GM21529 (cell line): ENCODE measurements at regions not wholly inside any gene's neighbourhood (a gene's known extent, or its start where the extent isn't known, plus 50 kb on each side); places are given as distances from the start of the nearest gene placed in this dataset.
"Not testable (repeated sequence)": the region's sequence is repeated elsewhere in the genome, so short reads cannot be mapped to it uniquely, and the experiment has no call there.

ENCODE experiments used
- ATAC-seq: cut with Tn5 transposase; IDR thresholded peaks from one replicate; pipeline ENCODE4 v1.9.1; 2021; ENCODE audit not compliant: unreplicated experiment

DNA sequence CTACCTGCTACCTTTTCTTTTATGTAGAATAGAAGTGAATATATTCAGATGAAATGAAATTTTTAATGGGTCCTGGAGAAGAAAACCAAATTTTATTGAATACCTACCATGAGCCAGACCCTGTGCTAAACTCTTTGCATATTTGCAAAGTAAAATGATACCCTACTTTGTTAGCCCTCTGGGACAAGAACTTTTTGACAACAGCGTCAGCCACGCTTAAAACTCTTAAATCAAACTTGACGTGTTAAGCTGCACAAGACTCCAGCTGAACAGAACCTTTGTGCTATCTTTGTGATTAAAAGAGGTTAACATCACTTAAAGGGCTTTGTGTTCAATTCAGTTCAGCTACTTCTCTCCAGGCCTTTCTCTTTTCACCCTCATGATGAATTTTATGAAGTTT lies 316.5 kb downstream of the MEX3B start:
- ATAC-seq = no peak

DNA sequence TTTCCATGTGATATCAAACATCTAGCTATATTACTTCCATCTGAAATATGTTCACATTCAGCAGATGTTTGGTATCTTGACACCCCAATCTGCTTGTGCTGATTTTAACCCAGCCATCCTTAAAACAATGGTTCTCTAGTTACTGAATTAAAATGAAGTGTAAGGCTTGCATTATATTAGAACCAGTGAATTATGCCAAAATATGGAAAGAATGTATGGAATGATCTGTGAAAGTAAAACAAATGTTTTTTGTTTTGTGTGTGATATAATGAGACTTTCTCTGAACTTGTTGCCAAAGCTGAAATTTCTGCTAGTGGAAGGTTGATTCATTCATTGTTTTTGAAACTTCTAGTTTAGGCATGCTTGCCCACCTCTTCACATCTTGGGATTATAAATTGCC lies 317.1 kb downstream of the MEX3B start:
- ATAC-seq = no peak

DNA sequence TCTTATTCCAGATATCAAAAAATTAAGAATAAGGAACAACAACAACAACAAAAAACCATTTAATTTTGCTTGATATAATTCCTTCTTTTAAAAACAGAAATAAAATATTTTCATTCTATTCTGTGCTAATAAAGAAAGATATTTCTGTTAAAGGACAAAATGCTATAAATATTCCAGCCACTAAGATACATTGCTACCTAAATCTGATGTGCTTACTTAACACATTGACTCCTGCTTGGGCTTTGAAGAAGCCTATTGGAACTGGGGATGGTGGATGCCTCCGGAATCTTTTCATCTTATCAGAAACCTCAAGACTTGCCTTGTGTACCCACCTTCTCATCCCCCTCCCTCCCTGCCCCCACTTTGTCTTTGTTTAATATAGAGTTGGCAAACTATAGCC lies 320.2 kb downstream of the MEX3B start:
- ATAC-seq = no peak

DNA sequence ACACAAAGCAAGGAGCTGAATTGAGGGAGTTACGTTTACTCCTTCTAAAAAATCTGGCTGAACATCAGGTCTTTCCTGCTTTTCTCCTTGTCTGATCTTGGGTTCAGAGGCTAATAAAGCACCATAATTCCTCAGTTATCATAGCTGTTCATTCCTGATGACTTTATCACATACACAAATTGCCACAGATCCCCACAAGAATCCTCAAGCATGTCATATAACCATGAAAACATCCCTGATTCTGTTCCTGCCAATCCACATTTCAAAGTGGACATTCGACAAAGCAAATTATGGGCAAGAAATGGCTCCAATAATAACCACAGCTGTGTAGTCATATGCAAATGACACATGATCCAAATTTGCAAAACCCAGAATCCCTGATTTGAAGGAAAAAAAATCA lies 321.3 kb downstream of the MEX3B start:
- no peak for ATAC-seq

DNA sequence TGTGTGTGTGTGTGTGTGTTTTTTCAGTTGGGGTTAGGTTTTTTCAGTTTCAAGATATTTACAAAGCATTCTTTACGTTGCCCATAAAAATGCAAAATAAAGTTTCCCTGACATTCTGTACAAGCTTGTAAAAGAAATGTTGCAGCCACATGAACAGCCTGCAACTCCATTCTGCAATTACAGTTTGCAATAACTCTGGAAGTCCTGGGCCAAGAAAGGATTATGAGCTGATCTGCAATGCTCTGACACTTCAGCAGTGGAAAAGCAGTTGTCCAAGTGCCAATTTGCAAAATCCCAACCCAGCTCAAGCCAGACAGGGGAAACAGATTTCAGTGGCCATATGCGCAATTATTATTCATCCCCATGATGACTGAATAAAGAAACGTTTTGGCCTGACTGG lies 322.1 kb downstream of the MEX3B start:
- no peak for ATAC-seq

DNA sequence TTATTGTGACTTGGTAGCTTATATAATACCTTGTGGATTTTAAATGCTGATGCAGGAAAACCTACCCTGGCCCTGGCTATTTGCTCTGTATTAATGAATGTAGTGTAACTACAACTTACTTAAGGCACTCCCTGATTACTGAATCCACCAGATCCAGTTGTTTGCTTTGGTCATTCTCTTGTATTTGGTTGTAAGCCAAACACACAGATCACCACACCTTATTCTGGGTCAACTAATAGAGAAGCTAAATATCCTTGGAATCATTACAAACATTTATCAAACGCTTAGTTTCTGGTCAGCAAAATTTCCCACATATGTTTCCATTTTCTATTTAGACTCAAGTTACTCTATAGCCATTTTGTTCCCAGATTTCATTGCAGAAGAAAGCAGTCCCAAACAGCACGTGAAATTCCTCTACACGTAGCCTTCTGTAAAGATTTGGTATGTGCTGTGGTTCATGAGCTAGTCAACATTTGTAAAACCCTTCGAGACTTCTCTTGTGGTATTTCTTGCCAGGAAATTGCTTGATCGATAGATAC lies 322.6 kb downstream of the MEX3B start:
- no peak for ATAC-seq

DNA sequence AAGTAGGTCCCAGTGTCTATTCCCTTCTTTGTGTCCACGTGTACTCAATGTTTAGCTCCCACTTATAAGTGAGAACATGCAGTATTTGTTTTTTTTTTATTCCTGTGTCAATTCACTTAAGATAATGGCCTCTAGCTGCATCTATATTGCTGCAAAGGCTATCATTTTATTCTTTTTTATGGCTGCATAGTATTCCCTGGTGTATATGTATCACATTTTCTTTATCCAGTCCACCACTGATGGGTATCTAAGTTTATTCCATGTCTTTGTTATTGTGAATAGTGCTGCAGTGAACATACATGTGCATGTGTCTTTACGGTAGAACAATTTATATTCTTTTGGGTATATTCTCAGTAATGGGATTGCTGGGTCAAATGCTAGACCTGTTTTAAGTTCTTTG lies 329.4 kb downstream of the MEX3B start:
- not testable (repeated sequence) for ATAC-seq

DNA sequence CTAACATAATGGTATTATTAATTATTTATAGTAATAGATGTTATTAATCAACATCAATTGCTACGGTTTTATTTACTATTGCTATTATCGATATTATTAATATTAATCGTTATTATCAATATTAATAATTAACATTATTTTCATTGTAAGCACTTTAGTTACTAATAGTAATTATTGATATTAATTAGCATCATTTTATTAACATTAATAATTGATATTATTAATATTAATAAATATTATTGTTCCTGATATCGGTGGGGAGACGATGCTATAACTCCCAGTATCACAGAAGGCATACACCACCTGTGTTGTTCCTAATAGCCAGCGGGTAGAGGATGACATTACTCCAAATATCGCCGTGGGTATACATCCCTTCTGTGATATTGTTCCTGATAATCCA lies 335.5 kb downstream of the MEX3B start:
- ATAC-seq = no peak

DNA sequence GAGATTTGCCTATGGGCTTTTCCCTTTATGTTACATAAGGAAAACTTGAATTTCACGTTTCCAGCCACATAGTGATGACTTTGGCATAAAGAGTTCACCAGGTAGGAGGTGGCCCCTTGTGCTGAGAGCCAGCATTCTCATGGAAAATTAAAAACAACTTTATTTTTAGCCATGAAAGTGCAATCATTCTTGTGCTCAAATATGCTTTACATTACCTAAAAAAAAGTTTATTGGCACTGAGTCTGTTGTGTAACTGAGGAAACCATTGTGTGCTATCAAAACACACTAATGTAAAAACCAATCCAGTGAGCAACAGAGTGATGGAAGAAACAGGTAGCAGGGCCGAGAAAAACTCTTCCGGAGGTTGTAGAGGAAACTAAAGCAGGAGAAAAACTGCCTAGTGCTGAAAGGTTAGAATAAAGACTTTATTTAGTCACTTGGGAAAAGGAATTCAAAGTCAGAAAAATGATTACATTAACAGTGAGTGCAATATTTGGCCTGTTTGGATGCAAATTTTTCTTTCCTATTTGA lies 332.9 kb upstream of the TMC3 start:
- ATAC-seq = not testable (repeated sequence)

DNA sequence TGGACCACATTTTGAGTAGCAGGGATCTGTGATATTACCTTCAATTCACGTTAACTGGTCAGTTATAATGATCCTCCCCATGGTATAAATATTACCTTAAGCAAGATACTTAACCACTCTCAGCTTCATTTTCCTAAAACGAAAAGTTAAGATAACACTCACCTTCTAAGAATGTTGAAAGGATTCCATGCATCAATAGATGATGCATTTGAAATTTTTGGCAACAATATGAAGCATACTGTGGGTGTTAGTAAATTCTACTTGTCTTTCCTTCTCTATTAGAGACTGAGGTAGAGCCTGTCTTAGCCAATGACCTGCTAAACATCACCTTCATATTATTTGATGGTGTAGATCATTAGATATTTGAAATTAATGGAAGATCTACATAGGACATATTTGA lies 331.7 kb upstream of the TMC3 start:
- not testable (repeated sequence) for ATAC-seq

DNA sequence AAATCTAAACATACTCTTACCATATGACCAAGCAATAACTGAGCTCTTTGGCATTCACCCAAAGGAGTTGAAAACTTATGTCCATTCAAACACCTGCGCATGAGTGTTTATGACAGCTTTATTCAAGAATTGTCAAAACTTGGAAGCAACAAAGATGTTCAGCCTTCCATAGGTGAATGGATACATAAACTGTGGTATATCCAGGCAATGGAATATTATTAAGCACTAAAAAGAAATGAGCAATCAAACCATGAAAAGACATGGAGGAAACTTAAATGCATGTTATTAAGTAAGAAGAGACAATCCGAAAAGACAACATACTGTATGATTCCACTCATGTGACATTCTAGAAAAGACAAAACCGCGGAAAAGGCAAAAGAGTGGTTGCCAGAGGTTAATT lies 312.0 kb upstream of the TMC3 start:
- no peak for ATAC-seq

DNA sequence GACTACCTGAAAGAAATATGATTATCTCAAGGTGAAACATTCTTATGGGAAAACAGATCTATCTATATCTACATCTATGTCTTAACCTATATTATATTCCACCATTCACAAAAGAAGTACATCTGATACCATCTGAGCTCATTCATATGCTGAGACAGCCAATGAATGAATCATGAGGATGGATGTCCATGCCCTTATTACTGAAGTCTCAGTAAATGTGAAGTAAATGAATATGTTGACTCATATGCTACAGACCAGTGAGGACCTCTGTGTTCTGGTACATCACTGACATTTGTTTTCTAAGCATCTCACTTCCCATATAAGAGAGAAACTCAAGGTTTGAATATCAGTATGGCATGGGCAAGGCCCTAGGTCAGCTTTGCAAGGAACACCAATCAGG lies 311.2 kb upstream of the TMC3 start:
- no peak for ATAC-seq

DNA sequence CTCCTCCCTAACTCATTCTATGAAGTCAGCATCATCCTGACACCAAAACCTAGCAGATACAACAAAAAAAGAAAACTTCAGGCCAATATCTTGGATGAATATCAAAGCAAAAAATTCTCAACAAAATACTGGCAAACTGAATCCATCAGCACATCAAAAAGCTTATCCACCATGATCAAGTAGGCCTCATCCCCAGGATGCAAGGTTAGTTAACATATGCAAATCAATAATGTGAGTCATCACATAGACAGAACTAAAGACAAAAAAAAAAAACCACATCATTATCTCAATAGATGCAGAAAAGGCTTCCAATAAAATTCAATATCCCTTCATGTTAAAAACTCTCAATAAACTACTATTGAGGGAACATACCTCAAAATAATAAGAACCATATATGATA lies 306.8 kb upstream of the TMC3 start:
- ATAC-seq = no peak

DNA sequence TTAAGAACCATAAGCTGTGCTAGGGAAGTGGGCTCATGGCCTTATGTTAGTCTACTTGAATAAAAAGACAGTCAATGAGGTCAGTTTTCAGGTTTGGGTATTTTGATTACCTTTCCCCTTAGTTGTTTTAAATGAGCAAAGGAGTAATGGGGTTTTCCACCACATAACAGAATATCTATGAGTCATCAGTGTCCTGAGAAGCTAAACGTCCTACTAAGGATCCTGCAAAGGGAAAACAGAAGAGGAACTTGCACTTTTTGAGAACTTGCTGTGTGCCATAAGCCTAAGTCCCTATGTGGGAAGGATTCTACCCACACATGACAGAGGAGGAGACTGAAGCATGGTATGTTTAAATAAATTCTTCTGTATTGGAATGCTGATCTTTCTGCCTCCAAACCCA lies 292.8 kb upstream of the TMC3 start:
- no peak for ATAC-seq

DNA sequence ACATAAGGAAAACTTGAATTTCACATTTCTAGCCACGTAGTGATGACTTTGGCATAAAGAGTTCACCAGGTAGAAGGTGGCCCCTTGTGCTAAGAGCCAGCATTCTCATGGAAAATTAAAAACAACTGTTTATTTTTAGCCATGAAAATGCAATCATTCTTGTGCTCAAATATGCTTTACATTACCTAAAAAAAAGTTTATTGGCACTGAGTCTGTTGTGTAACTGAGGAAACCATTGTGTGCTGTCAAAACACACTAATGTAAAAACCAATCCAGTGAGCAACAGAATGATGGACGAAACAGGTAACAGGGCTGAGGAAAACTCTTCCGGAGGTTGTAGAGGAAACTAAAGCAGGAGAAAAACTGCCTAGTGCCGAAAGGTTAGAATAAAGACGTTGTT lies 287.0 kb upstream of the TMC3 start:
- ATAC-seq = no peak

DNA sequence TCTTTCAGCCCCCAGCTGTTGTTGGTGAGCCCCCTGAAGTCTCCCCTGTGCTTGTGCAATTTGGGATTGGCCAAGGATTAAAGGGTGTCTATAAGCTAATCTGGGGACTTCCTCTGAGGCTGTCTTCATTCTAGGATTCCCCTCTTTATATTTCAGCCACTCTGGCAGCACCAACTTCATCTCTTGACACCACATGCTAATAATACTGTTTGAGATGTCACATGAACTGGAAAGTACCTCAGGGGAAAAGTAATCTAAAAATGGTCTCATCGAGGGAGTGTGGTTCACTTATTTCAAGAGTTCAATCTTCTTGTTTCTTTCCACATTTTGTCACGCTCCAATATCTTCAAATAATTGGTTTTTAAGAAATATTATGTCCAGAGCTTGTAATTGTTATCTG lies 279.2 kb upstream of the TMC3 start:
- no peak for ATAC-seq

DNA sequence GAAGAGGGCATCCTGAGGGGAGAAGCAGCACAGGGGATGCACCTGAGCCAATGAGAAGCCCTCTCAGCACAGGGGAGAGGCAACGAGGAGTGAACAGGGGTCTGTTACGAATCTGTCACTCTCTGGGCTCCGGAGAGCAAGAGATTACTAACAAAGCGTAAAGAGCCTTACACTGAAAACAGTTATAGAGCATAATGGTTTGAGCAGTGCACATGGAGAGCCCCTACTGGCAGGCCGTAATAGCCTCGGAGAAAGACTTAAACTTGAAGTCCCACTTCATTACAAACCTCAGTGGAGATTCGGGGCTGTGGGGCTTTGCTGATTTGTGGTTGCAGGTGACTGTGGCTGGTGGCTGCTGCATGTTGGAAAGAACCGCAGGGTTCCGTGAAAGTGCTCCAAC lies 271.5 kb upstream of the TMC3 start:
- no peak for ATAC-seq

DNA sequence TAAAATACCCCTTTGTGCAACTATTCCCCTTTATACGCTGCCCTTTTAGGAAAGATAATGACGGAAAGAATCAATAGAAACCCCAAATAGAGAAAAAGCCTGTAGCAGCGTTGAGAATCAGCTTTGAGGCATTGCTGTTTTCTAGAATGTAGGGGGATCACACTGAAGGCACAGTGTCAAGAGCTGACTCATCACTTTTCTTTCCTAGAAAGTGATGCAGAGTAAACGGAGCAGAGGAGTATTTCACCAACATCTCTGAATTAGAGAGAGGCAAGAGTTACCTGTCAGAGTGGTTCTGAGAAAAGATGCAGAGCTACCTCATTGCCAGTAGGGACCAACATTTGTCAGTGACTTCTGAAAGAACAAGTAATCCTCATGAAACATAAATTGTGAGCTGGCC lies 269.8 kb upstream of the TMC3 start:
- ATAC-seq = no peak

DNA sequence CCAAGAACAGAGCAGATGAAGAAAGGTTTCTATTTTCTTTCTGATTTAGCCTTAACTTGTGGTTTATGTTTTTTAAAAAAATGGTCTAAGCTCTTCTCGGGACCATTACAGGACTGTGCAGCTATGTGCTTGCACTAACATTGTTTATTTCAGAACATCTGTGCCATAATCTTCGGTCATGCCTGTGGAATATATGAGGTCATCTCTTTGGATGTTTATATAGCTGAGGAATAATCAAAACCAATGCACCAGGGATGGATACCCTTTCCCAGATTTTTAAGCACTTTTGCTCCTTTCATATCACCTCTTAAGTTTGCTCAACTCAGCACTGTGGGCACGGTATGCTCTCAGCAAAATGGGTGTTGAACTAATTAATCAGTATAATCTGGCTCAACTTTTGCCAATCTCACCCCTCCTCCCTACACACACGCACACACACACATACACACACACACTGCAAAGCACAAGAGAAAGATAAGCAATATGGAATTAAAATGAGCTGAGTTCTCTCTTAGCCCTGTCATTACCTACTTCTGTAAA lies 268.5 kb upstream of the TMC3 start:
- no peak for ATAC-seq

DNA sequence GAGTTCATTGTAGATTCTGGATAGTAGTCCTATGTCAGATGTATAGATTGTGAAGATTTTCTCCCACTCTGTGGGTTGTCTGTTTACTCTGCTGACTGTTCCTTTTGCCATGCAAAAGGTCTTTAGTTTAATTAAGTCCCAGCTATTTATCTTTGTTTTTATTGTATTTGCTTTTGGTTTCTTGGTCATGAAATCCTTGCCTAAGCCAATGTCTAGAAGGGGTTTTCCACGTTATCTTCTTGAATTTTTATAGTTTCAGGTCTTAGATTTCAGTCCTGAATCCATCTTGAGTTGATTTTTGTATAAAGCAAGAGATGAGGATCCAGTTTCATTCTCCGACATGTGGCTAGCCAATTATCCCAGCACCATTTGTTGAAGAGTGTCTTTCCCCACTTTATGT lies 262.1 kb upstream of the TMC3 start:
- not testable (repeated sequence) for ATAC-seq

DNA sequence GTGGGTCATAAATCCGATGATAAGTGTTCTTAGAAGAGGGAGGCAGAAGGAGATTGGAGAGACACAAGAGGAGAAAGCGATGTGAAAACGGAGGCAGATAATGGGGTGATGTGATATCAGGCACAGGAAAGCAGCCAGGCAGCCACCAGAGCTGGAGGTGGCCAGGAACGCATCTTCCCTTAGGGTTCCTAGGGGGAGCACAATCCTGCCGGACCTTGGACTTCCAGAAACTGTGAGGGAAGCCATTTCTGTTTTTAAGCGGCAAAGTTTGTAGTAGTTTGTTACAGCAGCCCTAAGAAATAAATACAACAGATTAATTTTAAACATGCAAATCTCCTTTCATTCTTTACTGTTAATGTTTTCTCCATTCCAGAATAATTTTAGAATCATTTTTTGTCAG lies 259.9 kb upstream of the TMC3 start:
- ATAC-seq = no peak

DNA sequence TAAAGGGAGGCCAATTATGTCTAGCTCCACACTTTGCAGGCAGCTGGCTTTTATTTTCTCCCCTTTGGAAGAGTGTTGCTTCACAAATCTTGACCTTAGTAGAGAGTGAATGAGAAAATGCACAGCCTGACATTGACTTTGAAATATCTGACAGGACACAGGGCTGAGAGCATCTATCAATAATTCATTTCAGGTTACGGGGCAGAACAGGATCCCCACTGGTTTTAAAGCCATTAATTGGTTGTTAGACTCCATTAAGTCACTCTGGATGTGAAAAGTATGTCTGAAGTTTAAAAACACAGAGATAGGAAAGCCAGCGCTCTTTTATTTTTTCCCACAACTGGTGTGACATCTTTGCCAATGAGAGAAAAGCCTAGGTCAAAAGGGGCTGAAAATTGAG lies 251.9 kb upstream of the TMC3 start:
- ATAC-seq = no peak

DNA sequence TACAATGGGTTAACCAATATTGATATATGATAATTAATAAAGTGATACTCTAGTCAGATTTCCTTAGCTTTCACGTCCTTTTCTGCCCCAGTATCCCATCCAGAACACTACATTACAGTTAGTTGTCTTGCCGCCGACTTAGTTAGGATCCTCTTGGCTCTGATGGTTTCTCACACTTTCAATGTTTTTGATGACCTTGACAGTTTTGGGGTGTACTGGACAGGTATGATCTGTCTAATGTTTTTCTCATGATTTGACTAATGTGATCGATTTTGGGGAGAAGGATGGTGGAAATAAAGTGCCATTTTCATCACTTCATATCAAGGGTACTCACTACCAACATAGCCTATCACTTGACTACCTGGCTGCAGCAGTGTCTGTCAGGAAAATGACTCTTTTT lies 245.0 kb upstream of the TMC3 start:
- ATAC-seq = no peak
